ENCODE measurements at regions not wholly inside any gene's neighbourhood (a gene's known extent, or its start where the extent isn't known, plus 50 kb on each side); places are given as distances from the start of the nearest gene placed in this dataset.

DNA sequence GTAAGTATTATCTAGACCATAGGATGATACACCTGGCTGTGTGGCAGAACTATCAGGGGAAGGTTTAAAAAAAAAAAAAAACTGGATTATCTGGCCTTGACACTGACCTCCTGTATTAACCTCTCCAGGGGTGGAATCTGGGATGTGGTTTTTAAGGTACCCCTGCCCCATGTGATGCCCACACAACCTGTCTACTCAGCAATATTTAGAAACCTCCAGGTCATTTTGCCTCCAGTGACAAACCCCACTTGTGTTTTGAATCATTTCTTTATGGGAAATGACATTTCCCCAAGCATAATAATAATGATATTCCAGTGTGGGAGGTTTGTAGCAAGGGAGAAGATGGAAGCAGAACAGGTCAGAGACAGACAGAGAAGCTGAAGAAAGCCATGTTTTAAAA, 179.1 kb downstream of the RSL24D1 start:
- intact Hi-C loops (cut with DNase I): no loop called here
- ATAC-seq: no peak
- H3K9me3 ChIP-seq: no peaks in the 10 kb centered on the region
- no peak for DNase-seq
- TF ChIP-seq, protein P1, sequence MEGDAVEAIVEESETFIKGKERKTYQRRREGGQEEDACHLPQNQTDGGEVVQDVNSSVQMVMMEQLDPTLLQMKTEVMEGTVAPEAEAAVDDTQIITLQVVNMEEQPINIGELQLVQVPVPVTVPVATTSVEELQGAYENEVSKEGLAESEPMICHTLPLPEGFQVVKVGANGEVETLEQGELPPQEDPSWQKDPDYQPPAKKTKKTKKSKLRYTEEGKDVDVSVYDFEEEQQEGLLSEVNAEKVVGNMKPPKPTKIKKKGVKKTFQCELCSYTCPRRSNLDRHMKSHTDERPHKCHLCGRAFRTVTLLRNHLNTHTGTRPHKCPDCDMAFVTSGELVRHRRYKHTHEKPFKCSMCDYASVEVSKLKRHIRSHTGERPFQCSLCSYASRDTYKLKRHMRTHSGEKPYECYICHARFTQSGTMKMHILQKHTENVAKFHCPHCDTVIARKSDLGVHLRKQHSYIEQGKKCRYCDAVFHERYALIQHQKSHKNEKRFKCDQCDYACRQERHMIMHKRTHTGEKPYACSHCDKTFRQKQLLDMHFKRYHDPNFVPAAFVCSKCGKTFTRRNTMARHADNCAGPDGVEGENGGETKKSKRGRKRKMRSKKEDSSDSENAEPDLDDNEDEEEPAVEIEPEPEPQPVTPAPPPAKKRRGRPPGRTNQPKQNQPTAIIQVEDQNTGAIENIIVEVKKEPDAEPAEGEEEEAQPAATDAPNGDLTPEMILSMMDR (IDR thresholded peaks at IDR 0.05): no peak
- no peaks in the 10 kb centered on the region for H3K4me1 ChIP-seq
- H3K27me3 ChIP-seq (ENCODE audit: insufficient read depth in 3 of 3, low read length in 2 of 3): no peaks in the 10 kb centered on the region
- H3K36me3 ChIP-seq (ENCODE audit: insufficient read depth in 1 of 2, low read depth in 1 of 2): no peaks in the 10 kb centered on the region
- H3K27ac ChIP-seq: no peak overlapping the region
- H3K4me3 ChIP-seq: no peak overlapping the region

- Histone ChIP-seq H3K4me1 (no peaks in the 10 kb centered on the region), H3K27ac (no peak overlapping the region), H3K9me3 (no peaks in the 10 kb centered on the region), H3K4me3 (no peak overlapping the region), H3K27me3 (ENCODE audit: insufficient read depth in 3 of 3, low read length in 2 of 3) (no peaks in the 10 kb centered on the region), H3K36me3 (ENCODE audit: insufficient read depth in 1 of 2, low read depth in 1 of 2) (no peaks in the 10 kb centered on the region)
- intact Hi-C loops (cut with DNase I): no loop called here
- no peak for DNase-seq
- TF ChIP-seq, protein P1 (IDR thresholded peaks at IDR 0.05): no peak
- ATAC-seq: no peak
- WGBS, 3 donors: 71 to 74% (median 71%) methylated on average over 7 of the region's 7 CpGs
These were observed 180.5 kb downstream of the RSL24D1 start for GRCh38 chr15:55016225-55016624.

DNA sequence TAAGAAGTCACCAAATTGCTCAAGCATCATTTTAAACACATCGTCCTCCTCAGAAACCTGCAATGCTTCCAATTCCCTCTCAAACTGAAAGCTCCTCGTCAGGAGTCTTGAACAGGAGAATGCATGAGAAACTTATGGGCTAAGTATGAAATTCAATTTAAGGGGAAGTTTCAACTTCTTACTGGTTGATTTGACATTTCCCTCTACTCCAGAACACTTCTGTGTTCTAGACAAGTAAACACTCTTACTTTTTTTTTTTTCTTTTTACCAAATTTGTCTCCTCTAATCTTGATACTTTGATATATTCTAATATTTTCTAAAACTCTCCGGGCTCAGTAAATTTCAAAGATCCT, 181.7 kb downstream of the RSL24D1 start:
- TF ChIP-seq, protein P1 (IDR thresholded peaks at IDR 0.05): no peak
- Histone ChIP-seq H3K9me3 (no peaks in the 10 kb centered on the region), H3K27me3 (ENCODE audit: insufficient read depth in 3 of 3, low read length in 2 of 3) (no peaks in the 10 kb centered on the region), H3K4me1 (no peaks in the 10 kb centered on the region), H3K27ac (no peak overlapping the region), H3K4me3 (no peak overlapping the region), H3K36me3 (ENCODE audit: insufficient read depth in 1 of 2, low read depth in 1 of 2) (no peaks in the 10 kb centered on the region)
- no peak for ATAC-seq
- DNase-seq: no peak
- intact Hi-C loops (cut with DNase I): no loop called here
- WGBS, 3 donors: 52 to 76% (median 63%) methylated on average over 3 of the region's 3 CpGs

- no peaks in the 10 kb centered on the region for H3K9me3 ChIP-seq
- H3K4me1 ChIP-seq: no peaks in the 10 kb centered on the region
- H3K27ac ChIP-seq: no peak overlapping the region
- H3K4me3 ChIP-seq: no peak overlapping the region
- no peaks in the 10 kb centered on the region for H3K36me3 ChIP-seq (ENCODE audit: insufficient read depth in 1 of 2, low read depth in 1 of 2)
- 52 to 71% (median 68%) methylated on average over 1 of the region's 1 CpG for WGBS, 3 donors
- no peak for ATAC-seq
- intact Hi-C loops (cut with DNase I): no loop called here
- TF ChIP-seq, protein P1 (IDR thresholded peaks at IDR 0.05): no peak
- H3K27me3 ChIP-seq (ENCODE audit: insufficient read depth in 3 of 3, low read length in 2 of 3): no peaks in the 10 kb centered on the region
- no peak for DNase-seq
These were observed 182.2 kb downstream of the RSL24D1 start for GRCh38 chr15:55014391-55015092.

DNA sequence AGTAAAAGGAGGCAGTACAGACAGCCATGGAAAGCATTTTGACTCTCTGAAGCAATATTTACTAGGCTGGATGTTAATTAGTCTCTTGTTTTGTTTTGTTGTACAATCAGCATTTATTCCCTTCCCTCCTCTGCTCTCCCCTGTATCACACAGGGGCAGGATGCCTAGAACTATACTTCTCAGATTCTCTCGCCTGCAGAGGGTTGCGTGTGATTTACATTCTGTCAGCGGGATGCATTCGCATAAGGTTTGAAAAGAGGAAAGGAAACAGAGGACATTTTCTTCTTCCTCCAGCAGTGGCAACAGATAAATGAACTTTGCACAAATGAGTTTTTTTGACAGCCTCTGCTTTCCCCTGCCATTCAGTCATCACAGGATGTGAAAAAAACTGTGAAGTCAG, 188.3 kb downstream of the RSL24D1 start:
- WGBS, 3 donors: 40 to 48% (median 44%) methylated on average over 4 of the region's 4 CpGs
- Histone ChIP-seq H3K9me3 (peaks cover 3% of the 10 kb centered on the region), H3K27me3 (ENCODE audit: insufficient read depth in 3 of 3, low read length in 2 of 3) (no peaks in the 10 kb centered on the region), H3K27ac (no peak overlapping the region), H3K36me3 (ENCODE audit: insufficient read depth in 1 of 2, low read depth in 1 of 2) (no peaks in the 10 kb centered on the region), H3K4me3 (no peak overlapping the region), H3K4me1 (peaks cover 8% of the 10 kb centered on the region)
- TF ChIP-seq, protein P1 (IDR thresholded peaks at IDR 0.05): no peak
- ATAC-seq (no peak), DNase-seq (no peak)
- intact Hi-C loops (cut with DNase I): no loop called here
